NCI-H524 (cell line): ENCODE measurements at regions not wholly inside any gene's neighbourhood (a gene's known extent, or its start where the extent isn't known, plus 50 kb on each side); places are given as distances from the start of the nearest gene placed in this dataset.

Source experiments
- DNase-seq, 2 experiments: peaks; one replicate each; lab custom pipeline; 2025; lab: John Stamatoyannopoulos, UW

DNA sequence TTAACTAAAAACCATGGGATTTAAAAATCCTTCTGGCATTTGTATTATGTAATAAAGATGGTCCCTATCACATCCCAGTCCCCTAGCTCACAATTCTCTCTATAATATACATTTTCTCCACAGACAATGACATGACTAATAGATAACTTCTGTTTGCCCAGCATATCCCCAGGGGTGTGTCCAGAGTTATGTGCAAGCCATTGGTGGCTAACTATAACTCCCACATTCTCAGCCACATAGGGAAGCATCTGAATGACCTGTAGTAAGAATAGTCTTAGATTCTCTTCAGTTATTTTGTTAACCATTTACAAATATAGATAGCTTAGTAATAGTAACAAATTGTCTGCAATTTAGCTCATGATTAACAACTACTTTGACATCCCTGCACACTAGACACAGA lies 52.2 kb upstream of the RBSN start:
- DNase-seq = no peak

DNA sequence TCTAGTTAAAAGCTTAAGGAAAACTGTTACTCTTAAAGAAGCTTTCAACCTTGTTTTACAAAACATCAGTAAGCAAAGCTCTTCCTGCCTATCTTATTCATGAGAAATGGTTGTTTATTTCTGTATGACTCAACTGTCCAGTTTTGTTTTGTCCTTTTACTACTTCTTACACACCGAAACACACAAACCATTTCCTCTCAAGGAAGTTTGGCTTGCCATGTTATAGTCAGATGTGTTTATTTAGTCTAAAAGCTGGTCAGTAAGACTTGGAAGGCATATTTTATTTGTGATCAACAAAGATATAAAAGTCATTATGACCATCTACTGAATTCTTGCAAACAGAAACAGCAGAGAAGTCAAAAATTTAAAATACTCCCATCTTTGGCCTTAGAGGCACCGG lies 53.2 kb upstream of the RBSN start:
- no peak for DNase-seq

DNA sequence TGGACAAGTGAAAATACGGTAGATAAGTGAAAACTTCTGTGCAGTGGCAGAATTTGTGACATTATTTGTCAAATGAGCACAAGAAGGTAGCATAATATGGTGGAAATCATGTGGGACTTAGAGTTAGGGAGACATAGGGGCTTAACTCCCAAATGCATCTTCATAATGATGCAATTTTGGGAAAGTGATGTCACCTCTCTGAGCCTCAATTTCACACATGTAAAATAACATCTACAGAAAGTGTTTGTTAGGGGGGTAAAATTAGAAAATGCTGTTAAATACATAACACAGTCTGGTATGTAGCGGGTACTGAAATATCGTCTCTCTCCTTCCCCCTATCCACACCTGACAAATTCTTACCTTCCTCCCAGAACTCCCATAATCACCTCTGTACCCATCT lies 52.9 kb upstream of the CAPN7 start:
- no peak for DNase-seq

DNA sequence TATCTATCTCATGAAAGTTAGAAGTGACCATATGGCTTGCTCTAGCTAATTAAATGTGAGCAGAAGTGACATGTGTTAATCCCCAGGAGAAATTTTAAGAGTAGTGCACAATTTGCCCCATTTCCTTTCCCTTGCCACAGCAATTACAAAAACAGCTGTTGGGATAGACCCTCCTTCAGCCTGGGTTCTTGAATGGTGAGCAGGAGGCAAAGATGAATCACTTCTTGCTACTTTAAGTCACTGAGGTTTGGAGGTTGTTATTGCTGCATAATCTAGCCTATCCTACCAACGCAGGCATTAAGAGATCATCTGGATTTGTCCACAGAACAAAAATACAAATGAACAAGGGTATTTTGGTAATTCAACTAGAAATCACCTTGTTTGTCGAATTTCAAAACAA lies 51.7 kb upstream of the CAPN7 start:
- peak; percentile 94 to 99 for DNase-seq

DNA sequence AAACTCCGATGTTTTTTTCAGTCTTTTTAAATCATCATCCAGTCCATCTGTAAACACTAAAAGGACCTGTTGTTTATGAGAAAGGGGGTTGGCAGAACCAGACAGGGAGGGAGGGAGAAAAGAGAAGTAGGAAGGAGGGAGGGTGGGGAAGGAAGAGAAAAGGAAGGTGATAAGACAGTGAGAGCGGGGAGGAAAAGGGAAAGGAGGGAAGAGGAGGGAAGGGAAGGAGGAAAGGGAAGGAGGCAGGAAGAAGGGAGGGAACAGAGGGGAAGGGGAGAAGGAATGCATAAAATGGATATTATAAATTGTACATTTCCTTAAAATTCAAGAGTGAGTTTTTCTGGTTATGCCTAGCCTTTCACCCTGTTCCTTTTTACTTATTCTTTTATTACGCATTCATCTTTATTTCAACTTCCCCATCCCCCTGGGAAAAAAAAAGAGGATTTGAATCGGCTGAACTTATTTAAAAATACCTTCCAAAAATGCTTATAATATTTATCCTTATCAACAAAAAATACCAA lies 50.1 kb upstream of the CAPN7 start:
- no peak for DNase-seq
